Colonic mucosa (tissue), 4 donors: ENCODE measurements at regions not wholly inside any gene's neighbourhood (a gene's known extent, or its start where the extent isn't known, plus 50 kb on each side); places are given as distances from the start of the nearest gene placed in this dataset.

Source experiments
- DNase-seq: peaks from one replicate; pipeline ENCODE4 v3.0.0-alpha.2; 2020
- H3K27ac ChIP-seq: fragments of 200-600 bp; one replicate; pipeline ENCODE4 v1.8.0; 2021
- H3K27me3 ChIP-seq: fragments of 200-600 bp; one replicate; pipeline ENCODE4 v1.8.0; 2021
- H3K36me3 ChIP-seq: fragments of 200-600 bp; one replicate; pipeline ENCODE4 v1.8.0; 2021
- H3K4me1 ChIP-seq: fragments of 200-600 bp; one replicate; pipeline ENCODE4 v1.8.0; 2021; ENCODE audit warnings: mild to moderate bottlenecking
- H3K4me3 ChIP-seq: fragments of 200-600 bp; one replicate; pipeline ENCODE4 v1.8.0; 2021
- H3K9ac ChIP-seq, 2 donors: one replicate each; pipeline ENCODE4 v1.7.0; 2013; ENCODE audit warnings: control low read depth in 2 of 2, low read depth in 2 of 2, low read length in 2 of 2
- H3K9me3 ChIP-seq: fragments of 200-600 bp; one replicate; pipeline ENCODE4 v1.8.0; 2021
- CTCF ChIP-seq: fragments of 200-600 bp; IDR thresholded peaks from one replicate; pipeline ENCODE4 v1.8.0; 2022; ENCODE audit warnings: antibody characterized with exemption, mild to moderate bottlenecking
- intact Hi-C: fragments of 100-400 bp; cut with DNase I; formaldehyde crosslinking; loops from one replicate; pipeline ENCODE4 v1.14.1; 2022
- donor health status: healthy.
- donor health status: DM: no; HTN: no; CAD: no.
- donor health status: DM: no; HTN: no; CAD: no.

GRCh38 chr20:40769677-40770285, 80.7 kb upstream of the MAFB start:
- Histone ChIP-seq H3K4me3 (no peak overlapping the region), H3K4me1 (no peaks in the 10 kb centered on the region), H3K27ac (no peak overlapping the region), H3K9me3 (no peaks in the 10 kb centered on the region), H3K36me3 (no peaks in the 10 kb centered on the region), H3K27me3 (no peaks in the 10 kb centered on the region), H3K9ac (no peak overlapping the region)
- DNase-seq, result no peak
- no peak for TF ChIP-seq CTCF
- intact Hi-C loops, result no loop called here

GRCh38 chr20:40770564-40771307, 81.7 kb upstream of the MAFB start:
- H3K27ac ChIP-seq, result no peak overlapping the region
- peak; percentile 23 for DNase-seq
- H3K9ac ChIP-seq, result no peak overlapping the region
- H3K27me3 ChIP-seq, result no peaks in the 10 kb centered on the region
- no peaks in the 10 kb centered on the region for H3K36me3 ChIP-seq
- no peaks in the 10 kb centered on the region for H3K4me1 ChIP-seq
- no peaks in the 10 kb centered on the region for H3K9me3 ChIP-seq
- intact Hi-C loops, result no loop called here
- no peak for TF ChIP-seq CTCF
- no peak overlapping the region for H3K4me3 ChIP-seq

GRCh38 chr20:40771308-40771610, 82.2 kb upstream of the MAFB start:
- no peak for DNase-seq
- intact Hi-C loops, result no loop called here
- H3K36me3 ChIP-seq, result no peaks in the 10 kb centered on the region

GRCh38 chr20:40771848-40772511, 82.9 kb upstream of the MAFB start:
- Histone ChIP-seq H3K4me3 (no peak overlapping the region), H3K27me3 (no peaks in the 10 kb centered on the region), H3K4me1 (no peaks in the 10 kb centered on the region), H3K27ac (no peak overlapping the region), H3K9me3 (no peaks in the 10 kb centered on the region), H3K36me3 (no peaks in the 10 kb centered on the region), H3K9ac (no peak overlapping the region)
- DNase-seq, result no peak
- intact Hi-C loops, result no loop called here
- TF ChIP-seq CTCF, result no peak

More at GRCh38 chr20:40771308-40771610, 82.2 kb upstream of the MAFB start:
- Histone ChIP-seq H3K9ac (no peak overlapping the region), H3K4me3 (no peak overlapping the region), H3K9me3 (no peaks in the 10 kb centered on the region), H3K27ac (no peak overlapping the region), H3K4me1 (no peaks in the 10 kb centered on the region), H3K27me3 (no peaks in the 10 kb centered on the region)
- TF ChIP-seq CTCF, result no peak

GRCh38 chr20:40773376-40773775, 84.3 kb upstream of the MAFB start:
- DNase-seq, result no peak
- Histone ChIP-seq H3K9ac (no peak overlapping the region), H3K4me1 (no peaks in the 10 kb centered on the region), H3K4me3 (no peak overlapping the region), H3K36me3 (no peaks in the 10 kb centered on the region), H3K27me3 (no peaks in the 10 kb centered on the region), H3K27ac (no peak overlapping the region), H3K9me3 (no peaks in the 10 kb centered on the region)
- no peak for TF ChIP-seq CTCF
- intact Hi-C loops, result no loop called here
